IPS-NIHi11 (cell line): ENCODE measurements at regions not wholly inside any gene's neighbourhood (a gene's known extent, or its start where the extent isn't known, plus 50 kb on each side); places are given as distances from the start of the nearest gene placed in this dataset.

ENCODE experiments used
- DNase-seq: peaks from one replicate; pipeline ENCODE4 v3.0.0; 2012; ENCODE audit warnings: mixed read lengths, low spot score

GRCh38 chr14:71287567-71287966 is 380.3 kb downstream of the PCNX1 start:
- DNase-seq = no peak

DNA sequence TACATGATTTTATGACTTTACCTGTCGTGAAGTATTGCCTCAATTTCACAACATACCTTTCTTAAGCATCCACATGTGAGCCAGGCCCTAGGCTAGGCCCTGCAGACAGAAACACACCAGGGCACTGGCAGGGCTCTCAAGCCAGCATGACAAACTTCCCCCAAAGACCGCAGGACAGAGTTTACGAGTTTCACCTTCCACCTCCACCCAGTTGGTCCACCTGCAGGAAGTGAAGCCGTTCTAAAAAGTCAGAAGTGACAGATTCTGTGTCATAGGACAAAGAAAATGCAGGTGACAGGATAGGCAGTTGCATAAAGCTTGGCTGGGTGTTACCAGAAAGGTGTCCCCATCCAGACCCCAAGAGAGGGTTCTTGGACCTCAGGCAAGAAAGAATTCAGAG is 382.3 kb downstream of the PCNX1 start:
- DNase-seq = no peak

GRCh38 chr14:71290301-71290700 is 383.0 kb downstream of the PCNX1 start:
- DNase-seq = no peak

- no peak for DNase-seq
Measured at GRCh38 chr14:71290960-71291466, 383.8 kb downstream of the PCNX1 start.

- no peak for DNase-seq
Measured at GRCh38 chr14:71296184-71296583, 388.9 kb downstream of the PCNX1 start.

DNA sequence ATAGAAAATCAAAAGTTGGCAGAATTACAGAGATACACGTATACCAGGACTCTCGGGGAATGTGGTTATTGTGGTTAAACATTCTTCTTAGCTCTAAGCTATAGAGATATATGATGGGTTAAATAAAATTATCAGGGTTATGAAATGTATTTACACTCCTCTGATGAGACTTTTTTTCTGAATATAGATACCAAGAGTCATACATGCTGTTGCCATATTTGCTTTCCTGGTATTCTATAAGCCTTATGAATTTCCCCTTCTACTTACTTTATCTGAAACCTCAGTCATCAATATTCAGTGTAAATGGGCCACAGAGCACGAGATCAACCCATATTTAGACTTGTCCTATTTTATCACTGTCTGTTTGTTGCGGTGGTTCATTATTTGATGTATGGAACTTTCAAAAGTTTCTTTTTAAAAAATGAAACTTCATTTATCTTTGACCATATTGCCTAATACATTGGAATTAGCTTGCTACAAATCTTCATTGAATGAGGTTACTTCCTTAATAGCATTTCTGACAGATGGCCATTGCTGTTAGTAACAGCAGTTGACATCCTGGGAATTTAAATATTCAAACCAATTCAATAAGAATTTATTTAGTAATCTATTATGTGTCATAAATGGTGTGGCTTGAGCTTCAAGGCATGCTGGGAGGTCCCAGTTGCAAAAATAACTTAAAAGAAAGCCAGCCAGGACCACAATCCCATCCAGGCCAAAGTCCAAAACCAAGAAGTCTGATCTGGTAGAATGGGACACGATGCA is 393.5 kb downstream of the PCNX1 start:
- DNase-seq = no peak

DNA sequence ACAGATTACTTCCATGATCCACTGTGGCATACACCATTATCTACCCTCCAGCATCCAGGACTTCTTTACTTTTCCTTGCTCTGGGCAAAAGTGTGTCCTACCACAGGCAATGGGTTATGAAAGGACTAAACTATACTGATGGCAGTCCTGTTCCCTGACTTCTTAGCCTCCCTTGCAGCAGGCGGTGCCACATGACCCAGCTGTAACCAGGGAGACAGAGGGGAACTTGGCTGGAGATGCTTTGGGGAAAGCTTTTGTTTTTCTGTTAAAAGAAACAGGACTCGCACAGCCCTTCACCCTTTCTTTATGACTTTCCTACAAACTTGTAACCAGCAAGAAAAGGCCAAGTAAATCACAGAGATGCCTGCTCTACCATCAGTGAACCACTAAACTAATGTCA is 394.4 kb downstream of the PCNX1 start:
- no peak for DNase-seq

- no peak for DNase-seq
Measured at GRCh38 chr14:71304690-71305089, 397.4 kb downstream of the PCNX1 start.

GRCh38 chr14:71308671-71309070 is 401.4 kb downstream of the PCNX1 start:
- DNase-seq = no peak

DNA sequence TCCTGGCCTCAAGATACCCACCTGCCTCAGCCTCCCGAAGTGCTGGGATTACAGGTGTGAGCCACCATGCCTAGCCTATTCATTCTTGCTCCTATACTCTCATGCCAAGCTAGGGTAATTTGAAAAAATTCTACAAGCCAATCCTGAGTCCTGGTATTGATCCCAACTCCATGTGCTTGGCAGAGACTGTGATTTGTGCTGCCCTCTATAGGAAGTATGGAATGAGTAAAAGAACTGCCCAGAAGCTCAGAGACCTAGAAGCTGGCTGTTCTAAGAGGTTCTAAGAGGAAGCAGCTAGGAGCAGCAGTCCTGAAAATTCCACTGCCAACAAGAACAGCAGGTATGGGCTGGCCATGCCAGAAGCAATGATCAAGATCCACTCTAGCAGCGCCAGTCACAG is 402.5 kb downstream of the PCNX1 start:
- DNase-seq = peak; percentile 34

DNA sequence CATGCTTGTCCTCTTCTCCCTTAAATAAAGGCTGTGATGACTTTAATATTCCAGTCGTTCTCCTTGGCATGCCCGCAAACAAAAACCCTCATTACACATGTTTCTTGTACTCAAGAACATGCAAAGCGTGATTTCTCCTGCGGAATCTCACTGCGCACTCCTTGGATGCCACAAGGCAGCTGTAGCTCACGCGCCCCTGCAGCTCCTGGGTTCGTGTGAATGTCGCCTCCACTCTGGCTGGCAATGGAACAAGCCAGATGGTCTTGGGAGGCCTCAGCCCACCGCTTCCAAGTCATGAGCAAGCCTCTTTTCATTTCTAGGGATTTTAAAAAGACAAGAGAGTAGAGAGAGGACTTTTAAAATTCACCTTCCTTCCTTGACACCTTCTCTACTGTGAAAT is 403.8 kb downstream of the PCNX1 start:
- DNase-seq = no peak

GRCh38 chr14:71314717-71315116 is 407.5 kb downstream of the PCNX1 start:
- no peak for DNase-seq

- DNase-seq = no peak
Measured at GRCh38 chr14:71317385-71318096, 410.3 kb downstream of the PCNX1 start.

DNA sequence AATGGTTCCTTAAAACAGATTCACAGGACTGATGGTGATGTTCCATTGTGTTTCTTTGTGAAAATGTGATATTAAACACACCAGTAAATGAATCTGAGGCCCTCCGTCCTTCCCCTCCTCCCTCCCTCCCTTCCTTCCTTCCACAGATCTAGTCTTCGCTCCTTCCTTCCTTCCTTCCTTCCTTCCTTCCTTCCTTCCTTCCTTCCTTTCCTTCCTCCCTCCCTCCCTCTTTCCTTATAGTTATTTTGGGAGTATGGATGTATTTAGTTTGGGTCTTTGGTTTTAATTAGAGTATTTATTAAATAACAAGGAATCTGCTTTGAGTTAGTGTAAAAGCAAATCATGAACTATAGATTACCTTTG is 410.8 kb downstream of the PCNX1 start:
- no peak for DNase-seq

DNA sequence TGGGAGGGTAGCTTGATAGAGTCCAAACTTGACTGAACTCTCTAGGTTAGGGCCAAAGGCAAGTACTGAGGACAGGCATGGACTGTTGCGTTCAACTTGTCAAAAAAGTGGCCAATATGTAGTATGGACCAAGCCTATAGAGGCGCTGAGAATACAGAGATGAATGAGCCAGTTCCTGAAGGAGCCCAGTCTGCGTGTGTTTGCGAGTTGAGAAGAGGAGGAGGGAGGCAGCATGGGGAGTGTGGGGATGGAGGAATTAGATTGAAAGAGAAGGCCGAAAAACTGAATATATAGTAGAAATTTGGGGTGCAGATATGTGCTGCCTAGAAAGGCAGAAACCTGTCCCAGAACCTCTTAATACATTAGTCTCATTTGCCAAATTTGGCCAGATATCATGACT is 412.4 kb downstream of the PCNX1 start:
- peak; percentile 18 for DNase-seq

- DNase-seq = peak; percentile 94
Measured at GRCh38 chr14:71320107-71320733, 413.0 kb downstream of the PCNX1 start, which contains the start of gene SIPA1L1. SIPA1L1 (plus strand) TSS chr14:71320476.

DNA sequence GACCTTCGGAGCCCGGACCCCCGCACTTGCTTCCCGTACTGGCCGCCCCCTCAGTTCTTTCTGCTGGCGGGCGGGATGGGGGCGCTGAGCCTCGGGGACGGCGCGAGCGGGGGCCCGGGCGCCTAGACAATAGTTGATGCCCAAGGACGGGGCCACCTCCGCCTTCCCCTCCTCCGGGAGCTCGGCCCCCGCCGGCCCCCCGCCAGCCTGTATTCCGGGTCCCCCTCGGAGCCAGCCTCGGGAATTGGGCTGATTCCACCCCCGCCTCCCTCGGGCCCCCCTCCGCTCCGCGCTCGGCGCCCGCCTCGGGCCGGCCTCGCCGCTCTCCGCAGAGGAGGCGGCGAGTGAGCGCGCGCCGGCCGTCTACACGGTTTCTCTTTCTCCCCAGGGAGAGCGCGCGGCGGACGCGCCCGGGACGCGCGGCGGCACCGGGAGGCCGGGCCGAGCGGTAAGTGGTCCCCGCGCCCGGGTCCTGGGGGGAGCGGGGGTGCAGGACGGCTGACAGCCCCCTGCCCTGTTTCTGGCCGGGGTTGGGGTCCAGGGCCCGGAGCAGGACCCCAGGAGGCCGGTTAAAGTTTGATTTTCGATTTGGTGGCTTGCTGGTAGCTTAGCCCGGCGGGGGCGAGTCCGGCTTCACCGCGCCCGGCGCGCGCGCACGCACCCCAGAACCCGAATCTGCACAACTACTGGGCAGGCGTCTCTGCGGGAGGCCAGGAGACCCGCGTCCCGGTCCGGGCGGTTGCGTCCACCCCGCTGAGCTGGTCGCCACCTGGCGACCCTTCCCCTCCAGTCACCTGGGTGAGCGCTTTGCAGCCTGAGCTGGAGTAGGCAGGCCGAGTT is 413.7 kb downstream of the PCNX1 start:
- DNase-seq = peak; percentile 60

- DNase-seq = peak; percentile 49
Measured at GRCh38 chr14:71321574-71322315, 414.5 kb downstream of the PCNX1 start.

DNA sequence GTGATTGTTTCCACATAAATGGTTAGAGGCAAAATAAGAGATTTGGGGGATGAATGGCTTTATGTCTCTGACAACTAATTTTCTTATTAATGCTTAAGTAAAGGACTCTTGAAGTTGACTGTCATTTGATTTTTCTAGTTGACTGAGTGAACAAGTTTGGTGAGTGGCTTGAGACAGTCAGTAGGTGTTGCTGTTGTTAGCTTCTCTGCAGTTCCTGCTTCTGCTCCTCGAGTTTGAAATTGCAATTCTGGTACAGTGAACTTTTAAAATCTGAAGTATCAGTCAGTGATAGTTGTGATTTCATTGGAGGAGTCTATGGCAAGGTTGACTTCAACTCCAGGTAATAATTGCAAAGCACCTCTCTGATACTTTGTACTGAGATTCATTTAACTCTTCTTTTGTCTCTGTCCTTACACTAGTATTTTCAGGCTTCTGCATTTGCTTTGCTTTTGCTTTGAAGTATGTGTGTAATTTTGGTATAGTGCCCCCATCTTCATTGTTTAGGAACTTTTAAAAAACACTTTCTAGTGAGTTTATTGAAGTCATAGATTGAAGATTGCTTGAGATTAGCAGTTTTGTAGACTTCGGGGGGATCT is 415.5 kb downstream of the PCNX1 start:
- no peak for DNase-seq

DNA sequence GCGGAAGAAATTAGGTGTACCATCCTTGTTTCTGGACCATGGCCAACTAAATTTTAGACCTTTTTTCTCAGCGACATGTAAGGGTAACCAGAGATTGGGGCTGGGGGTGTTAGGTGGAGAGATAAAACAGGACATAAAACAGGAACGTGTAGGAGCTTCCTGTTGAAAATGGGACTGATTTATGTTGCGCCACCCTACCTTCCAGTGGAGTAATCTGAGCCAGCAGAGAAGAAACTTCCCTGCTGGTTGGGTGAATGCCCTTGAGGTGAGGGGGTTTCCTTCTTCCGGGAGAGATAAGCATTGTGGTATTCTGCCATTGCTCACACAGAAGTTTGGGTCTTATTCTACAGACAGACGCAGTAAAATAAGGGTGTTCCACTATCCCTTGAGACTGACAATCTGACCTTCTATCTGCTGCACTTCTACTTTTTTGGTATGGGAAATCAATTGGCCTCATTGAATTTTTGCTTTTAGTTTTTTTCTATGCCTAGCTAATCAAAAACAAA is 417.6 kb downstream of the PCNX1 start:
- peak; percentile 28 for DNase-seq

DNA sequence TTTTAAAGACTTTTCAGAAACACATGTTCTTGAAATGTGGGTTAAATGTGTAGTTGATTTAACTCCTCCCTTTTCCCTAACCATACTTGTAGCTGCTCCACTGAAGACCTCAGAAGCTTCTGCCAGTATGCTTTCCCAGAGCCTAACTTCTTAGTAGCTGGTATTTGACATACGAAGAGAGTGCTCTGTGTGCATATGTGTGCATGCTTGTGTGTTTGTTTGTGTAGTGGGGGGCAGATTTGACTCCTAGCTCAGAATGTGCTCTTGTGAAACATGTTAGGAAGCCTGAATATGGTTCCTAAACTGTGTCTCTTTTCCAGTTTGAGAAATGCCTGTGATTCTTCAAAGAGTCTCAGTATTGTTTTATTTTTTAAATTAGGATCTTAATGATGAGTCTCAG is 420.4 kb downstream of the PCNX1 start:
- no peak for DNase-seq
